ENCODE measurements at regions not wholly inside any gene's neighbourhood (a gene's known extent, or its start where the extent isn't known, plus 50 kb on each side); places are given as distances from the start of the nearest gene placed in this dataset.

DNA sequence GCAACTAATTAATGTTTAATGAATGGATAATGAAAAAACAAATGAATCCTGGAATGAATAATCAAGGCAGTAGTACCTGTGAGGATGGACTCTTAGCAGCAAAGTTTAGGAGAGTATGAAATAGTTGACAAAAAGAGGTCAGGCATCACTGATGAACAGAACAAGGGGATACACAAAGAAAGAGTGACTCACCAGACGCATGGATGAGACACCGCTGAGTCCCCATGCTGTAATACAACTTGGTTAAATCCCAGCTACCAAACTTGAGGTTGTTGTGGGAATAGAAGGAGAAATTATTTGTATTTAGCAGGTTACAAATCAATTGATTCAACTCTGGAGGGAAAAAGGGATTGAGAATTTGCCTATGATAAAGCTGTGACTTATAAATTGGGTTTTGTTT lies 976.9 kb upstream of the TENM4 start:
- no peak for TF ChIP-seq EZH2 (IDR thresholded peaks at IDR 0.05; ENCODE audit: borderline replicate concordance, low read length)
- TF ChIP-seq, protein P1, sequence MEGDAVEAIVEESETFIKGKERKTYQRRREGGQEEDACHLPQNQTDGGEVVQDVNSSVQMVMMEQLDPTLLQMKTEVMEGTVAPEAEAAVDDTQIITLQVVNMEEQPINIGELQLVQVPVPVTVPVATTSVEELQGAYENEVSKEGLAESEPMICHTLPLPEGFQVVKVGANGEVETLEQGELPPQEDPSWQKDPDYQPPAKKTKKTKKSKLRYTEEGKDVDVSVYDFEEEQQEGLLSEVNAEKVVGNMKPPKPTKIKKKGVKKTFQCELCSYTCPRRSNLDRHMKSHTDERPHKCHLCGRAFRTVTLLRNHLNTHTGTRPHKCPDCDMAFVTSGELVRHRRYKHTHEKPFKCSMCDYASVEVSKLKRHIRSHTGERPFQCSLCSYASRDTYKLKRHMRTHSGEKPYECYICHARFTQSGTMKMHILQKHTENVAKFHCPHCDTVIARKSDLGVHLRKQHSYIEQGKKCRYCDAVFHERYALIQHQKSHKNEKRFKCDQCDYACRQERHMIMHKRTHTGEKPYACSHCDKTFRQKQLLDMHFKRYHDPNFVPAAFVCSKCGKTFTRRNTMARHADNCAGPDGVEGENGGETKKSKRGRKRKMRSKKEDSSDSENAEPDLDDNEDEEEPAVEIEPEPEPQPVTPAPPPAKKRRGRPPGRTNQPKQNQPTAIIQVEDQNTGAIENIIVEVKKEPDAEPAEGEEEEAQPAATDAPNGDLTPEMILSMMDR (IDR thresholded peaks at IDR 0.05; ENCODE audit: low read length) = no peak

All from OCI-LY1 (cell line).